ENCODE measurements at regions not wholly inside any gene's neighbourhood (a gene's known extent, or its start where the extent isn't known, plus 50 kb on each side); places are given as distances from the start of the nearest gene placed in this dataset.
"Not testable (repeated sequence)": the region's sequence is repeated elsewhere in the genome, so short reads cannot be mapped to it uniquely, and the experiment has no call there.

- intact Hi-C loops (cut with DNase I; ENCODE audit: low total_unique reads): no loop called here
- H3K9me3 ChIP-seq: no peaks in the 10 kb centered on the region
- no peak for TF ChIP-seq POLR2A (IDR thresholded peaks at IDR 0.05)
- no peak for TF ChIP-seq CTCF (IDR thresholded peaks at IDR 0.05)
- peak overlapping the region; percentile 80 to 88 for H3K27ac ChIP-seq
- no peaks in the 10 kb centered on the region for H3K36me3 ChIP-seq
- peak in 1 of 2 donors; percentile 37 for DNase-seq
- no peak overlapping the region for H3K4me3 ChIP-seq
- H3K27me3 ChIP-seq: no peaks in the 10 kb centered on the region
- peaks cover 9 to 12% of the 10 kb centered on the region in 2 donors for H3K4me1 ChIP-seq
These were observed 78.0 kb downstream of the SOWAHC start for GRCh38 chr2:109692013-109692743.

- H3K9me3 ChIP-seq; H3K4me3 ChIP-seq; H3K36me3 ChIP-seq; H3K27me3 ChIP-seq; intact Hi-C loops (cut with DNase I; ENCODE audit: low total_unique reads); DNase-seq: not testable (repeated sequence)
- Histone ChIP-seq H3K4me1 (peaks cover 9 to 12% of the 10 kb centered on the region in 2 donors), H3K27ac (peak overlapping the region; percentile 80 to 88)
These were observed 78.7 kb downstream of the SOWAHC start for GRCh38 chr2:109692831-109693230.

GRCh38 chr2:109693292-109693691 lies 79.1 kb downstream of the SOWAHC start:
- H3K9me3 ChIP-seq; intact Hi-C loops (cut with DNase I; ENCODE audit: low total_unique reads); H3K27me3 ChIP-seq; H3K4me3 ChIP-seq; H3K36me3 ChIP-seq; DNase-seq: not testable (repeated sequence)
- Histone ChIP-seq H3K27ac (peak overlapping the region; percentile 80 to 88), H3K4me1 (peaks cover 9 to 12% of the 10 kb centered on the region in 2 donors)

- Histone ChIP-seq H3K4me1 (peaks cover 9 to 12% of the 10 kb centered on the region in 2 donors), H3K27me3 (no peaks in the 10 kb centered on the region), H3K36me3 (no peaks in the 10 kb centered on the region), H3K4me3 (no peak overlapping the region), H3K27ac (peak overlapping the region in 1 of 2 donors; percentile 9), H3K9me3 (no peaks in the 10 kb centered on the region)
- intact Hi-C loops (cut with DNase I; ENCODE audit: low total_unique reads): no loop called here
- DNase-seq: no peak
- TF ChIP-seq POLR2A (IDR thresholded peaks at IDR 0.05): no peak
- no peak for TF ChIP-seq CTCF (IDR thresholded peaks at IDR 0.05)
These were observed 80.0 kb downstream of the SOWAHC start for GRCh38 chr2:109694190-109694589.

GRCh38 chr2:109695290-109695689 lies 81.1 kb downstream of the SOWAHC start:
- intact Hi-C loops (cut with DNase I; ENCODE audit: low total_unique reads): no loop called here
- no peaks in the 10 kb centered on the region for H3K27me3 ChIP-seq
- H3K4me3 ChIP-seq: no peak overlapping the region
- TF ChIP-seq CTCF (IDR thresholded peaks at IDR 0.05): no peak
- TF ChIP-seq POLR2A (IDR thresholded peaks at IDR 0.05): no peak
- H3K36me3 ChIP-seq: no peaks in the 10 kb centered on the region
- no peaks in the 10 kb centered on the region for H3K9me3 ChIP-seq
- H3K4me1 ChIP-seq: peaks cover 9 to 12% of the 10 kb centered on the region in 2 donors
- H3K27ac ChIP-seq: no peak overlapping the region
- DNase-seq: no peak

GRCh38 chr2:109699646-109700045 lies 85.5 kb downstream of the SOWAHC start:
- peak overlapping the region; percentile 24 to 41 for H3K27ac ChIP-seq
- no peak for DNase-seq
- TF ChIP-seq POLR2A (IDR thresholded peaks at IDR 0.05): no peak
- TF ChIP-seq CTCF (IDR thresholded peaks at IDR 0.05): no peak
- no peak overlapping the region for H3K4me3 ChIP-seq
- no peaks in the 10 kb centered on the region for H3K27me3 ChIP-seq
- H3K9me3 ChIP-seq: no peaks in the 10 kb centered on the region
- H3K4me1 ChIP-seq: no peaks in the 10 kb centered on the region
- intact Hi-C loops (cut with DNase I; ENCODE audit: low total_unique reads): no loop called here
- H3K36me3 ChIP-seq: no peaks in the 10 kb centered on the region

Data from uterus (tissue), 3 donors.